ENCODE measurements at regions not wholly inside any gene's neighbourhood (a gene's known extent, or its start where the extent isn't known, plus 50 kb on each side); places are given as distances from the start of the nearest gene placed in this dataset.

DNA sequence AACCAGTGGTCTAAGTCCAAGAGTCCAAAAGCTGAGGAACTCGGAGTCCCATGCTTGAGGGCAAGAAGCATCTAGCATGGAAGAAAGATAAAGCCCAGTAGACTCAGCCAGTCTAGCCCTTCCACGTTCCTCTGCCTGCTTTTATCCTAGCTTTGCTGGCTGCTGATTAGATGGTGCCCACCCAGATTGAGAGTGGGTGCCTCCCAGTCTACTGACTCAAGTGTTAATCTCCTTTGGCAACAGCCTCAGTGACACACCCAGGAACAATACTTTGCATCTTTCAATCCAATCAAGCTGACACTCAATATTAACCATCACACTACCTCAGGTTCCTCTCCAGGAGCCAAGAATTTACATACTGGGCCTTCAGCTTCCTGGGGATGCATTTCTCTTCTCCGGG, 476.1 kb downstream of the FUT8 start:
- TF ChIP-seq POLR2AphosphoS5 (IDR thresholded peaks at IDR 0.05; ENCODE audit: low read depth, low read length) (no peak), CTCF (IDR thresholded peaks at IDR 0.05) (no peak), EZH2phosphoT487 (IDR thresholded peaks at IDR 0.05; ENCODE audit: borderline replicate concordance, low read depth) (no peak), YY1 (IDR thresholded peaks at IDR 0.05; ENCODE audit: low read depth) (no peak), REST (IDR thresholded peaks at IDR 0.05; ENCODE audit: low read depth, low read length) (no peak)
- TF ChIP-seq, protein P1, sequence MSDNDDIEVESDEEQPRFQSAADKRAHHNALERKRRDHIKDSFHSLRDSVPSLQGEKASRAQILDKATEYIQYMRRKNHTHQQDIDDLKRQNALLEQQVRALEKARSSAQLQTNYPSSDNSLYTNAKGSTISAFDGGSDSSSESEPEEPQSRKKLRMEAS (IDR thresholded peaks at IDR 0.05; ENCODE audit: low read depth): no peak

All from SK-N-SH (cell line).